Hematopoietic multipotent progenitor cell treated with erythropoietin and hydrocortisone succinate and interleukin-3 and kit ligand, for 4 days (in vitro differentiated cells): ENCODE measurements at regions not wholly inside any gene's neighbourhood (a gene's known extent, or its start where the extent isn't known, plus 50 kb on each side); places are given as distances from the start of the nearest gene placed in this dataset.

Experiments
- DNase-seq: peaks from one replicate; pipeline ENCODE4 v3.0.0-alpha.2; 2015

DNA sequence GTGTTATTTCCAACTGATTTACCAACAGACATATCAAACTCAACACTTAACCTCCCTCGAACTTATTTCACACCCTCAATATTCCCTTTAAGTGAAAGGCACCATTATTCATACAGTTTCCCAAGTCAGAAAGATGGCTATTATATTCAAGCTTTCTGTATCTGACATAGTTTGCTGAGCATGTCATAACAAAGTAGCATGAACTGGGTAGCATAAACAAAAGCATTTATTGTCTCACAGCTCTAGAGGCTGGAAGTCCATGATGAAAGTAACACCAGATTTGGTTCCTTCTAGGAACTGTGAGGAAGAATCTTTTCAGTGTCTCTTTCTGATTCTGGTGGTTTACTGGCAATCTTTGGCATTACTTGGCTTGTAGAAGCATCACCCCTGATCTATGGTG lies 1388.6 kb downstream of the TECRL start:
- DNase-seq: no peak

DNA sequence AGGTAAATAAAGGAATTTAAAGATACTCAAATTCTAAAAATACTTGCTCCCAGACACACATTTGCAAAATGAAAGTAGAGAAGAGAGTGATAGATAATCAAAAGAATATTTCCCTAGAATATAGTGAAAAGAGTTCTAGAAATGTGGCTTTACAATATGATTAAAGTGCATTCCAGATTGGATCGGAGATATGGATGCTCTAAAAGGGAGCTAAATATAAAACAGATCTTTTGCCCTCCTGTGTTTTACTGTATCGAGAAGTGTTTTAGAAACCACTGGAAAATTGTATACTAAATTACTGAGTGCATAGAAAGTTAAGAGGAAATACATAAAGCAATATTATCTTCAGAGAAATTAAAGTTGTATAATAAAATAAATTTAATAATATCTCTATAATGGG lies 1392.0 kb downstream of the TECRL start:
- DNase-seq: no peak

DNA sequence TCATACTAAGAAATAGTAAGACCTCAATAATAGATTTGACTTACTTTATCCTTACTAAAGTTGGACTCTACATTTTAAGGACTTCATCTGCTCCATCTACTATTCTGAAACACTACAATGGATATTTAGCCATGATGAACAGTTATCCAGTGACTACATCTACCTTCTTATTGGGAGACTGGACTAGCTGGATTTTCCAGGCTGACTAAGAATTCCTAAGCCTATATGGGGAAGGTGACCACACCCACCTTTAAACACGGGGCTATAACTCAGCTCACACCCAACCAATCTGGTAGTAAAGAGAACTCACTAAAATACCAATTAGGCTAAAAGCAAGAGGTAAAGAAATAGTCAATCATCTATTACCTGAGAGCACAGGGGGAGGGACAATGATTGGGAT lies 1438.4 kb downstream of the TECRL start:
- no peak for DNase-seq

DNA sequence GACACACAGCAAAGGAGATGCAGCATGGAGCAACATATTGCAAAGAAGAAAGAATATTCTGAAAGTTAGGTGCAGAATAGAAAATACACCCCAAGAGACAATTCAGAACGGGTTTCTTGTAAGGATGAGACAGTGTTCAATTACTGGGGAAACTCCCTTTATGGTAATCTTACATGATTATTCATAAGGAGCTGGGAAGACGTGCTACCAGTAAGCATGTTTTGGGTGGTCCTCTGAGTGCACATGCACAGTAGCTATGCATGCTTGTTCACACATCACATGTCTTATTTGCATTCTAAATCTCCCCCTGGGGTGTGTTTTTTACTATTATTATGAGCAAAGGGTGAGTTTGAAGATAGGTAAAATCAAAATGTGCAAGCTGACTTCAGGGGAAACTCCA lies 1448.8 kb downstream of the TECRL start:
- DNase-seq: no peak

DNA sequence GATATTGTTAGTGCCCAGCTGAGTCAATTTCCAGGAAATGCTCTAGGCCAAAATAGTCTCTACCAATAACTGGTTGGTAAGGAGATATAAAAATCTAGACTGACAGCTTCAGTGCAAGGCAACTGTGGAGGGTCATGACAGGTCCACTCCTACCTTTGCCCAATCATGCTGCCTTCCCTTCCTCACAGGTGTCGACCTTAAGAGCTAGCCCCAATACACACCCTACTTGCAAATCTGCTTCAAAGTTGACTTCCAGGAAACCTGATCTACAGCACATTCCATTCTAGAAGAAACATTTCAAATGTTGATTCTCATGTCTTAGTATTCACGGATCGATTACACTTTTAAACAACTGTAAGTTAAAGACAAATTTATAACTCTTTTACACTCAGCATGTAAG lies 1455.5 kb downstream of the TECRL start:
- DNase-seq: no peak

DNA sequence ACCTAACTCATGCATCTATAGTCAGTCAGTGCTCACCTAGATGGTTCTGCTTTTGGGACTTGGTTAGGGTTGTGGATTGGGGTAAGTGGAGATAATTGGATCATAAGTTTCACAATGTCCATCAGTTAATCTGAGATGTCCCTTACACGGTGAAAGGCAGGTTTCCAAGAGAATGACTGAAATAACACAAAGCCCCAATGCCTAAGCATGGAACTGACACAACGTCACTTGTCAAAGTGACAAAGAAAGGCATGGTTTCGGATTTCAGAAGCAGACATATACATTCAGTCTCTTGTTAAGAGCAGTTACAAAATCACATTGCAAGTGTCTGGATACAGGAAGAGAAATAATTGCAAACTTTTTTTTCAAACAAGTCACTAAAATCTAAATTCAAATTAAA lies 1456.9 kb downstream of the TECRL start:
- no peak for DNase-seq

DNA sequence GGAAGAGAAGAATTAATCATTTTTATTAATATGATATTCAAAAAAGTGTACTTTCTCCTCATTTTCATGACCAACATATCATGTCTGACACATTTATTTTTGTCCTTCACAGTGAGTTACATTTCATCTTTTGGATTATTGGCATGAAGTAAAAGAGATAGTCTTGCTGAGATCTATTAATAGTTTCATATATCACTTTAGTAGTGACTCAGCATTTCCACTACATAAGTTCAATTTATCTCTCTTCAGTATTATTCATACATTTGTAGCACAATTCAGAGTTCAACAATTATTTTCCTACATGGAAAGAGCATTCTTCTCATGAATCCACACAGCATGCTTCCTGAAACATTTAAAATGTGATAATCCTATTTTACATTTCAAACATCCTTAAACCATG lies 1461.1 kb downstream of the TECRL start:
- no peak for DNase-seq

DNA sequence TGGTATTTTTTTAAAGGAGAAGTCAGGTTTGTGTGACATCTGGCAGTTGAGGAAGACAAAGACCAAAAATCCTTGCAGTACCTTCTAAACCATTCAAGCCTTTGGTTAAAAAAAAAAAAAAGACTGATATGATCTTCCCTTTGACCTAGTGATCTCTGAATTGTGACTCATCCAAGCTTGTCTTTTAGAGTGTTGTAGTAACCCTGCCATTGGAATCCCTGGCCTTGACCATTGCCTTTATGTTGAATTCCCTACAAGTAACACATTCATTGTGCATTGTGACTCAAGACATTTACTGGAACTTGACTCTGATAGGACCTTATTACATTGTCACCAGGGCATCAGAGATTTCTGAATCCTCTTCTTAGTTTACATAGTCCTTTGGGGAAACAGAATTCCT lies 1469.0 kb downstream of the TECRL start:
- DNase-seq: no peak

DNA sequence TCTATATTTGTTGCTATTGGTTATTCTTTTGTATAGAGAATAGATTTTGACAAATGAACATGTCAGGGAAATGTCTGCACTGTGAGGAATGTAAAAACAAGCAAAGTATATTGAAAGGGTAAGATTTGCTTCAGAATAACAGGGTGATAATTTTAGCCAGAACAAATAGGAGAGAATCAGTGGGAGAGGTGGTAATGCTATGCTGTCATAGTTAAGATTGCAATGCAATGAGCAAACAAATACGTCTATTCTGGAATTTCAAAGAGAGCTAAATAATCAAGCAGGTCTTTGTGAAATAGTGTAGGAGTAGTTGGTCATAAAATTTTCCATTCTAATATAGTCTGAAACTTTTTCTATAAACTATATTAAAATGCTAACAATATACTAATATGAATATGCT lies 1478.4 kb downstream of the TECRL start:
- DNase-seq: no peak

DNA sequence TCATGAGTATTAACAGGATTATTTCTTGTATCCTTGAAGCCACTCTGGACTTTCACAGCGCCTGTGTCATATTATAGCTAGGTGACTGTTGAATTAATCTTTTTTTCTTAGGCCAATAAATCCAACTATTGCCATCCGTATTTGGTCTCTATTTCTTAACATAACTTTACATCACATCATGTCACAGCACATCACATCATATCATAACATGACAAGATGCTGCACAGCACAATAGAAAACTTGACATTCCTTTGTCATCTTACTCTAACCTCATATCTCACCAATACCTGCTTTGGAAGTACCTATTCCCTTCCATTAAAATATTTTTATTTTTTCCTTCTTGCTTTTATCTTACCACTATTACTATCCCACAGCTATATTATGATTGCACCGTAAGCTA lies 1480.8 kb downstream of the TECRL start:
- no peak for DNase-seq

DNA sequence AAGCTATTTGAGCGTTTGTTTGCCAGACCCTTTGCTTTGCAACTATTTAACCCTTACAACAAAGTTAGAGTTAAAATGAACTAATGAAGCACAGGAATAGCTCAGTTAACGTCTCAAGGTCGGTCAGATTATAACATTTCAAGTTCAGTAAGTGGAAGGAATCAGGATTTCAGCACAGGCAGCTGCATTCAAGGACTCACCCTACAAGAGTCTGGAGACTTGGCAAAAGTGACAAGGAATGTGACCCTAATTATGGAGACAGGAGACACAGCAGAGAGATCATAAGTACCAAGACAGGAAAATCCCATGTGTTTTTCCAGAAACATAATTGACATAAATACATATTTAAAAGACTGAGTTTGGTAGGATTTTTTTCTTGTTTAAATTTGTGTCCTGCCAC lies 1481.7 kb downstream of the TECRL start:
- DNase-seq: no peak

DNA sequence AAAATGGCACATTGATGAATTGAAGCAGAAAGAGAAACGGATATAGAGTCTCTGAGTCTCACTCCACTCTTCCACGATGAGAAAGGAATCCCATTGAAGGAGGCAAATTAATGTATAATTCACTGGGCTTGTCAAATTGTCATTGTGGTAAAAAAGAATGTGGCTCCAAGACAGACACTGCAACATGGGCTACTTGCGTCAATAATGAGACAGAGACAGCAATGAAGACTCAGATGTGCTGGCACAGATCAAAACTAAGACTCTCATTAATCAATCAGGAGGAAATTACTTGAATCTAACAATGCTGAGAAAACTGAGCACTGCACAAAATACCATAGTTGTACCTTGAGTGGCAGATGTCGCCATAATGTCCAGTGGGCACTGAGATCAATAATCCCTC lies 1485.5 kb downstream of the TECRL start:
- no peak for DNase-seq

DNA sequence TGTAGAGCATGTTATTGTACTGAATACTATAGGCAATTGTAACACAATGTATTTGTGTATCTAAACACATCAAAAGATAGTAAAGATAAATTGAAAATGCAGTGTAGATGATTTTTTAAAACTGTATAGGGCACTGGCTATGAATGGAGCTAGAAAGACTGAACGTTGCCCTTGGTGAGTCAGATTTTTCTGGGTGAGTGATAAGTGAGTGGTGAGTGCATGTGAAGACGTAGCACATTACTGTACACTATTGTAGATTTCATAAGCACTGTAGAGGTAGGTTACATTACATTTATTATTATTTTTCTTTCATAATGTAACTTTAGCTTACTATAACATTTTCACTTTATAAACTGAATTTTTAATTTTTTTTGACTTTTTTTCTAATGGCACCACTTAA lies 1491.6 kb downstream of the TECRL start:
- DNase-seq: no peak

DNA sequence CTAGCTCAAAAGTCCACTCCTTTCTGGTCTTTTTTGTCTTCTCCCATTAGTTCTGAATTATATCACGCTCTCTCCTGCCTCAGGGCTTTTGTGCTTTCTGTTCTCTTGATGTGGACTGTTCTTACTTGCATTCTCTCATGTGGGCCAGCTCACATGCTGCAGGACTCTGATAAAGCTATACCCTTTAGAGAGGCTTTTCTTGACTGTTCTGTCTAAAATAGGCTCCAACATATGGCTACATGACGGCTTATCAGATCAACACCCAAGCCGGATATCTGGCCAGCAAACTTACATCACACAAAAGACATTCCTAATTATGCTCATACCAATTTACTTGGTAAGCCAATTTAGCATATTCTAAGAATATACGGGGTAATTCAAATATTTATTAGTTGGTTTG lies 1494.5 kb downstream of the TECRL start:
- DNase-seq: no peak

DNA sequence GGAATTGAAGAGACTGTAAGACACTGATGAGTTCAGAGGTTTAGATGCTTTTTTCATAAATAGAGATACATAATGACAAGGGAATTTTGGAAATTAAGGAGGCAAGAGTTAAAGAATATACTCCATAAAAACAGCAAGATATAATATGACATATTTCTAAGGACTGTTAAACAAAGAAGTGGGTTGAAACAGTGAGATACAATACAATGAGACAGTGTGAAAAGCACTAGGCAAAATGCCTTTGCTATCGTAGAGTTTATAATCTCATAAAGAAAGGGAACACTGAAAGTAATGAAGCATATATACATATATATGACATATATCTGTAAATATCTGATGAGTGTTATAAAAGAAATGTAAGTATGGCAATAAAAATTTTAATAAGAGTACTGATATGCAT lies 1496.2 kb downstream of the TECRL start:
- no peak for DNase-seq

DNA sequence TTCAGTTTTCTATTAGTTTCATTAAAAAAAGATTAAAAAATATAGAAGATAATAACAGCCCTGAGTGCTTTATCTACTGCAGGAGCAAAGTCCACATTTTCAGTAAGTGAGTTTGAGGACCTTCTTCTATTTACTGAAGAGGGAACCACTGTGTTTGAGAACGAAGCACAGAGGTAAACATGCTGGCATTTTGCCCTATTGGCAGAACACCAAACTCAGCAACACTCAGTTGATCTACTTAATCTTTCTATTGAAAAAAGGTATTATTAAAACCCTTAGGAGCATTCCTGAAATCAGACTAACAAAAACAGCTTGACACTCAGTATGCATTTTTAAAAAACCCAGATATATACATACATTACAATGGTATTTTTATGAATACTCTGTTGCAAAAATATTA lies 1496.7 kb downstream of the TECRL start:
- DNase-seq: no peak

DNA sequence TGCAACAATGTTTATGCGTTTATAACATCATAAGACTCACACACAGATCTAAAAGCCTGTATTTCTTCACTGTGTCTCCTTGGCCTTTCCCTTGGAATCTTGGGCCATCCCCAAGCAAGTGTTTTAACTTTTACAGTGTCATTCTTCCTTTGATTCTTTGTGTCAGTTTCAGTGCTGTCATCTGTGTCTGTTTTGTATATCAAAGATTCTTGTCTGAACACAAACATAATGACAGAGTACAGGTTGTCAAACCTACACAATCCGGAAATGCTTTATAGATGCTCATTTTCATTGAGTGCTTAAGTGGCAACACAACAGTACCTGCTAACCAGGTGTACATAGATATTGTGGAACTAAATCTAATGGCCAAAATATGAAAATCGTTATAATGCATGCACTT lies 1500.0 kb downstream of the TECRL start:
- no peak for DNase-seq

DNA sequence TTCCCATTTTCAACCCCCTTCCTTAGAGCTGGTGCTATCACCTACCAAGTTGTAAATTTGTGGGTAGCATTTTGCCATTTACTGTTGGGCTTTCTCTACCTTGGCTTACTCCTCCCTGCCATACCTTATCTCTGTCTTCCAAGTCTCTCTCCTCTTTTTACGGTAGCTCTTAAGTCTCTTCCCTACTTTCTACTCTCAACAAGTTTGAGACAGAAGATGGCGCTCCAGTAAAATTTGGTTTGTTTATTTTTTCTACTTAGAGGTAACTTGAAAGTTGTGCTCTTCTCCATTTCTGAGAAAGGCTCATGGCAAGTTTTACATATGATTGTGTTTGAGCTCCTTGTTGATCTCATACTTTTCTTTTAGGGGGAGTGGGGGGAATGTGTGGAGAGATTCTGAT lies 1508.1 kb downstream of the TECRL start:
- DNase-seq: no peak

DNA sequence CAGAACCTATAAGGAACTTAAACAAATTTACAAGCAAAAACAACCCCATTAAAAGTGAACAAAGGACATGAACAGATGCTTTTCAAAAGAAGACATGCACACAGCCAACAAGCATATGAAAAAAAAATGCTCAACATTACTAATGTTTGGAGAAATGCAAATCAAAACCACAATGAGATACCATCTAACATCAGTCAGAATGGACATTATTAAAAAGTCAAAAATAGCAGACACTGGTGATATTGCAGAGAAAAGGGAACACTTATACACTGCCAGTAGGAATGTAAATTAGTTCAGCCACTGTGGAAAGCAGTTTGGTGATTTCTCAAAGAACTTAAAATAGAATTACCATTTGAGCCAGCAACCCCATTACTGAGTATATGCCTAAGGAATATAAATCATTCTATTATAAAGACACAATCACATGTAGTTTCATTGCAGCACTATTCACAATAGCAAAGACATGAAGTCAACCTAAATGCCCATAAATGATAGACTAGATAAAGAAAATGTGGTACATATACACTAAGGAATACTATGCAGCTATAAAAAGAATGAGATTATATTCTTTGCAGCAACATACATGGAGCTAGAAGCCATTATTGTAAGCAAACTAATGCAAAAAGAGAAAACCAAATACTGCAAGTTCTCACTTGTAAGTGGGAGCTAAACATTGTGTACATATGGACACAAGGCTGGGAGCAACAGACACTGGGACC lies 1509.4 kb downstream of the TECRL start:
- no peak for DNase-seq

DNA sequence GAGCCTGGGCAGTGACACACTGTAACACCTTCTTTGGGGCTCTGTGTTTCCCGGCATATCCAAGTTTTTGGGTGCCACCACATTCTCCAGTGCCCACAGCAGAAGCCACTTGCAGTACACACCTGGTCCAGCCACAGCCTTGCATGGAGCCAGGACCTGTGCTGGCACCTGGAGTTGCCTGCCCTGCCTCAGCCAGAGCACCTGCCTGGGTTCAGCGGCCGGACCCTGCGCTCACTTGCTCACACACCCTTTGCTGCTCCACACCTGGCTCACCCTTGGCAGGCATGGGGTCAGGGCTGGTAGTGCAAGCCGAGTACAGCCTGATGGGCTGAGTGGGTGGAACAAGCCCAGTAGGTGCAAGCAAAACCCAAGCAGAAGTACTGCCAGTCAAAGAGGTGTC lies 1511.1 kb downstream of the TECRL start:
- DNase-seq: no peak

DNA sequence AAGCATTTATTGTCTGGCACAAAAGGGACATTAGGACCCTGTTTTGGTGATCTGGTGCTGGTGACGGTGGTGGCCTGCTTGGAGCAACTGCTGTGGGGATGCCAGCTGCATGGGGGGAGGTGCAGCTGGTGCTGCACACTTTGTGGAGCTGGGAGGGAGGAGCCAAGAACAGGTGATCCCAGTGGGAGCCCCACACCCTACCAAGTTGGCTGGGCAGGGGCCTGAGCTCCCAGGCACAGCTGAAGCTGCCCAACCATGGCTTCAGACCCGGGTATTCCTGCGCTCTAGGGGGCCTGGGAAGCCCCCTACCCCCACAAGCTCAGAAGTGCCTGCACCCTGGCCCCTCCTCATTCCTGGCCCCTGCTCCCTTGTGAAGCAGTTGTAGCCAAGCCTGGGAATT lies 1512.5 kb downstream of the TECRL start:
- DNase-seq: no peak

DNA sequence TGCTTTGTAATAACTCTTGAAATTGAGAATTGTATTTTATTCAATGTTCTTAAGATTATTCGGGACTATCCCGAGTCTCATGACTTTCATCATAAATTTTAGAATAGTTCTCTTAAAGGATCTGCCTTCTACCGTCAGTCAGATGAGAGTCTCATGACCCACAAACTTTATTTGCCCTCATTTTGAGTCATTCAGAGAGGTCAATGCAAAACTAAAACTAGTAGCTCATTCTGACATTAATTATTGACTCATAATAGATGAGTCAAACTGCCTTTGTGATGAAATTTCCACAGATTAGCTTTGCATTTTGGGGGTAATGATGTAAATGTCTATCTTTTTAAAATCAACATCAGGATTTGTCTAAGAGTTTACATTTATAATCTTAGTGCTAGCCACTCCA lies 1527.3 kb downstream of the TECRL start:
- no peak for DNase-seq

DNA sequence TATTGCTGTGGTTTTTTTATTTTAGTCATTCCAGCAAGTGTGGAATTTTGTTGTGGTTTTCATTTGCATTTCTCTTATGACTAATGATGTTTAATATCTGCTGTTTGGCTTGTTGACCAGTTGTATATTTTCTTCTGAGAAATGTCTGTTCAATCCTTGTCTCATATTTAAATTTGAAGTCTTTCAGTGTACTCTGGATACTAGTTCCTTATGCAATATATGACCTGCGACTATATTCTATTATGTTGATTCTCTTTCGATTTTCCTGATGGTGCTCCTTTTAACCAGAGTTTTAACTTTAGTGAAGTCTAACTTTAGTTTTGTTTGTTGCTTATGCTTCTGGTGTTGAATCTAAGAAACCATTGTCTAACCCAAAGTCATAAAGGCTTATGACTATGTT lies 1528.0 kb downstream of the TECRL start:
- DNase-seq: no peak

DNA sequence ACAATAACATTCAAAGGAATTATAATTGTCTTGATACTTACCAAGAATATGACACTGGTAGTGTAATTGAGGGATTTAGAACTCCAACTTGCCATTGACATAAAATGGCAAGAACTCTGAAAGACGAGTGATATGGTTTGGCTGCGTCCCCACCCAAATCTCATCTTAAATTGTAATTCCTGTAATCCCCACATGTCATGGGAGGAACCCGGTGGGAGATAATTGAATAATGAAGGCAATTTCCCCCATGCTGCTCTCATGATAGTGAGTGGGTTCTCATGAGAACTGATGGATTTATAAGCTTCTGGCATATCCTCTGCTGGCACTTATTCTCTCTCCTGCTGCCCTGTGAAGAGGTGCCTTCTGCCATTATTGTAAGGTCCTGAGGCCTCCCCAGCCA lies 1536.4 kb downstream of the TECRL start:
- no peak for DNase-seq

DNA sequence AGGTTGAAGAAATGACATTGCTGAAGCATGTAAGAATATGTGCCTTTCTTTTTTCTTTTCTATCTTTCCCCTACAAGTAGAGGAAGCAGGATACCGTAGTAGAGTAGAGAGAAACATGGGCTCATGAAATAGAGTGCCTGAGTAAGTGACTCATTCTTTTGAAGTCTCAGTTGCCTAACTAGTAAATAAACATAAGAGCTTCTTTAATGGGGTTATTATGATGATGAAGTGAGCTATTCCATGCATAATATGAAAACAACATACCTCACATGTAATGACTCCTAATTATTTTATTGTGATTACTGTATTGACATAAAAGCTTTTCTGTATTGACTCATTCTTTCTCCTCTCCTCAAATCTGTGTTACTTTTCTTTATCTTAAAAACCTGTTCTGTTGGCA lies 1538.2 kb downstream of the TECRL start:
- DNase-seq: no peak

DNA sequence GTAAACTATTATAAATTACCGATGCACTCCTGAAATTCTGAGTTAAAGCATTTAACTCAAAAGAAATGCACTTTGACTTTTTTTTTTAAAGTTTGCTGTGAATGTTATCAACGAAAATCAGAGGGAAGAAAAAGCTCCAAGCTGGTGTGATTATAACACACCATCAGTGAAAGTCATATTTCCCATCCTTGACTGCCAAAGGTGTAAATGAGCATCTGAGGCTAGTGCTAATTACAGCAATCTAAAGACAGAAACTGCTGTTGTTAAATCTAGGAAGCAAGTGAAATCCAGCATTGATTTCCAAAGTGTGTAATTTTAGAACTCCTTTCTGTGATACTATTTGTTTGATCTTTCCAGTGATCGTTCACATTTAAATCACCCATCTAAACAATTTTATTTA lies 1538.8 kb downstream of the TECRL start:
- no peak for DNase-seq
